WERI-Rb-1 (cell line): ENCODE measurements at regions not wholly inside any gene's neighbourhood (a gene's known extent, or its start where the extent isn't known, plus 50 kb on each side); places are given as distances from the start of the nearest gene placed in this dataset.

Experiments used
- DNase-seq: peaks from one replicate; pipeline ENCODE4 v3.0.0-alpha.2; 2020
- H3K27ac ChIP-seq: fragments of 250-450 bp; sonication (Bioruptor Pico); 2 replicates; pipeline ENCODE4 v1.5.1; 2020; ENCODE audit warnings: mild to moderate bottlenecking, moderate library complexity
- H3K27me3 ChIP-seq: fragments of 250-450 bp; sonication (Bioruptor Pico); 2 replicates; pipeline ENCODE4 v1.5.1; 2021; ENCODE audit warnings: mild to moderate bottlenecking, low read depth, moderate library complexity; ENCODE audit not compliant: insufficient read depth, severe bottlenecking
- H3K36me3 ChIP-seq: fragments of 250-450 bp; sonication (Bioruptor Pico); 2 replicates; pipeline ENCODE4 v1.5.1; 2020; ENCODE audit warnings: mild to moderate bottlenecking, moderate library complexity
- H3K4me3 ChIP-seq: 2 replicates; pipeline ENCODE4 v1.5.1; 2011; ENCODE audit warnings: low read depth, mild to moderate bottlenecking, control low read depth, low read length
- H3K9me3 ChIP-seq: fragments of 250-450 bp; sonication (Bioruptor Pico); 2 replicates; pipeline ENCODE4 v1.5.1; 2021; ENCODE audit warnings: mild to moderate bottlenecking, moderate library complexity; ENCODE audit not compliant: severe bottlenecking
- CTCF ChIP-seq: IDR thresholded peaks from 2 replicates; pipeline ENCODE4 v1.5.1; 2011; ENCODE audit warnings: low read depth, mild to moderate bottlenecking, control low read depth, inconsistent platforms, low read length

GRCh38 chr22:44372611-44373010 lies 59.9 kb upstream of the SHISAL1 start:
- TF ChIP-seq CTCF = no peak
- Histone ChIP-seq H3K9me3 (peaks cover 5% of the 10 kb centered on the region), H3K27me3 (no peaks in the 10 kb centered on the region), H3K27ac (no peak overlapping the region), H3K36me3 (no peaks in the 10 kb centered on the region), H3K4me3 (no peak overlapping the region)
- DNase-seq = no peak

- Histone ChIP-seq H3K36me3 (no peaks in the 10 kb centered on the region), H3K9me3 (peaks cover 5% of the 10 kb centered on the region), H3K4me3 (no peak overlapping the region), H3K27ac (no peak overlapping the region), H3K27me3 (no peaks in the 10 kb centered on the region)
- DNase-seq = no peak
- no peak for TF ChIP-seq CTCF
Measured at GRCh38 chr22:44371741-44372525, 59.2 kb upstream of the SHISAL1 start.

GRCh38 chr22:44369916-44370801 lies 57.4 kb upstream of the SHISAL1 start:
- no peaks in the 10 kb centered on the region for H3K27me3 ChIP-seq

GRCh38 chr22:44369293-44369661 lies 56.5 kb upstream of the SHISAL1 start:
- Histone ChIP-seq H3K9me3 (peaks cover 5% of the 10 kb centered on the region), H3K4me3 (no peak overlapping the region), H3K36me3 (no peaks in the 10 kb centered on the region), H3K27me3 (no peaks in the 10 kb centered on the region), H3K27ac (no peak overlapping the region)
- DNase-seq = no peak
- peak; percentile 78 for TF ChIP-seq CTCF

More at GRCh38 chr22:44369916-44370801, 57.4 kb upstream of the SHISAL1 start:
- Histone ChIP-seq H3K4me3 (no peak overlapping the region), H3K9me3 (peaks cover 5% of the 10 kb centered on the region), H3K27ac (no peak overlapping the region), H3K36me3 (no peaks in the 10 kb centered on the region)
- no peak for DNase-seq
- TF ChIP-seq CTCF = no peak

GRCh38 chr22:44368611-44369292 lies 56.0 kb upstream of the SHISAL1 start:
- TF ChIP-seq CTCF = no peak
- H3K9me3 ChIP-seq = peaks cover 5% of the 10 kb centered on the region
- H3K27me3 ChIP-seq = no peaks in the 10 kb centered on the region

More at GRCh38 chr22:44368611-44369292, 56.0 kb upstream of the SHISAL1 start:
- no peak for DNase-seq
- Histone ChIP-seq H3K4me3 (no peak overlapping the region), H3K27ac (no peak overlapping the region), H3K36me3 (no peaks in the 10 kb centered on the region)
